ENCODE measurements at regions not wholly inside any gene's neighbourhood (a gene's known extent, or its start where the extent isn't known, plus 50 kb on each side); places are given as distances from the start of the nearest gene placed in this dataset.

DNA sequence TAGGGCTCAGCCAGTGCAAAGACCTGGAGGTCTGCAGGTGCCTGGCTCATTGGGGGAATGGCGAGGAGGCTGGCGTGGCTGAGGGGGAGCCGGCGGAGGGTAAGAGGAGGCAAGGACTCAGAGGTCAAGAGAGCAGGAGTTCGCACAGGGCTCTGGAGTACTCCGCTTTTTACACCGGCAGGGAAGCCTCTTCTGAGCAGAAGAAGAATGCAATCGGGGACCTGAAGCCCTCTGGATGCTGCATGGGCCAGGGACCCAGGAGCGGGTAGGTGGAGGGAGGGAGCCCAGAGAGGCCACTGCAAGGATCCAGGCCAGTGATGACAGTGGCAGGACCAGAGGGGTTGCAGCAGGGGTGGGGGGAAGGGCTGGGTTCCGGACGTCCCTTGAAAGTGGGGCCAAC lies 70.4 kb upstream of the TAMM41 start:
- DNase-seq (ENCODE audit: low spot score), result peak; percentile 34

DNA sequence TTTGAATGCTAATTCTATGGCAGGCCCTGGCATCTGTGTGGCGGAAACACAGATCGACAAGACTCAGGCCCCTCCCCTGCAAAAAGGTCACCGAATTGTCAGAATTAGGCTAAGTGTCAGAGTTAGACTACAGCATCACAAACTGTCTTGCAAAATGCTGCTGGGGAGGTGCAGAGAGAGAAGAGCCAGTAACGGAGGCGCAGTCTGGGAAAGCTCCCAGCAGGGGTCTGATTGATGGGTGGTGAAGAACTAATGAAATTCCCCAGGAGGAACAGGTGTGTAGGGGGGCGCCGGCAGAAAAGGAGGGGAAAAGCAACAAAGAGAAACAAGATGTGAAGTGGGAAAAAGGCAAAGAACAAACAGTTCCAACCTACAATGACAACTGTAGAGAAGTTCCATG lies 72.7 kb upstream of the TAMM41 start:
- DNase-seq (ENCODE audit: low spot score), result peak; percentile 4

- DNase-seq (ENCODE audit: low spot score), result no peak
Observed at GRCh38 chr3:11924518-11924917, 77.8 kb upstream of the TAMM41 start.

DNA sequence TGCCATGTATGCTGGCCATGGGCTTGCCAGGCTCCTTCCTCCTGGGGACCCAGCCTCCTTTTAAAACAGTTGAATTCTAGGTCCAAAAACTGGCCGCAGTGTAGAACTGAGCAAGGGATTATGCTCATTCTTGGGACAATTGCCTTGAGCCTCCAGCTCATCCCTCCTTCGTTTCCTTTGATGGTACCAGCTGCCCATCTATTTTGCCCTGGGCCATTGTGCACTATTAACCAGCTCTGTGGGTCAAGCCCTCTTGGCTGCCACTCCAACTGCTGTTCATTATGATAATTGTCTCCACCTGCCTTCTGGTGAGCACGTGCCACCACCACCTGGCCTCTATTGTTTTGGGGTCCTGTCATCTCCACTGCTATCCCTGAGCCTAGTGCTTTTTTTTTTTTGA lies 75.8 kb upstream of the SYN2 start:
- DNase-seq (ENCODE audit: low spot score), result peak; percentile 12

DNA sequence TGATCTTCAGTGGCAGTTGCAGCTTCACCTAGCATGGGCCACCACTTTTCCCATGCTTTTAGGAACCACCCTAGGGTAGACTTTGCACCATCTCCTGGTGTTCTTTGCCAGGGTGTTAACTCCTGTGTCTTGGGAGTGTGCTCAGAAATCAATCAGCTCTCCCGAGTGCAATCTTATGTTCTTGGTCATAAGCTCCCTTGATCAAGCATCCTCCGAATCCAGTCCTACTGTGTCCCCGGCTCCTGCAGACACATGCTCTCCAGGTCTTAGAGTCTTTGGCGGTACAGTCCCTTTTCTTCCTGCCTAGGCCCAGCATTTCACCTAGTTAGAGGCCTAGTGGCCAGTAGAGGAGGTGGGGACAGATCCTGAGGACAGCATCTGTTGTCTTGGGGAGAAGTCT lies 74.7 kb upstream of the SYN2 start:
- peak; percentile 36 for DNase-seq (ENCODE audit: low spot score)

DNA sequence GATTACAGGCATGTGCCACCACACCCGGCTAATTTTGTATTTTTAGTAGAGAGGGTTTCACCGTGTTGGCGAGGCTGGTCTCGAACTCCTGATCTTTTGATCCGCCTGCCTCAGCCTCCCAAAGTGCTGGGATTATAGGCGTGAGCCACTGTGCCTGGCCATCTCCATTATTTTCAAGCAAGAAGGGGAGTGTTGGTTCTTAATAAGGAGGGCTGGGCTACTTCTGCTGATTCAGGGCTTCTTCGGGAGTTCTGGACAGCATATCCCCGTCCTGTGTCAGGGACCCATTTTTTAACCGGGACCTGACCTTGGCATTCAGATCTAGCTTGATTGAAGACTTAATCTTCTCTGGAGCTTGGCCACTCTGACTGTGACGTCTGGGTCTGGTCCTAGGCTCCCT lies 74.1 kb upstream of the SYN2 start:
- peak; percentile 18 for DNase-seq (ENCODE audit: low spot score)

- DNase-seq (ENCODE audit: low spot score), result no peak
Observed at GRCh38 chr3:11932636-11933035, 71.6 kb upstream of the SYN2 start.

- no peak for DNase-seq (ENCODE audit: low spot score)
Observed at GRCh38 chr3:11933529-11933928, 70.7 kb upstream of the SYN2 start.

- no peak for DNase-seq (ENCODE audit: low spot score)
Observed at GRCh38 chr3:11944052-11944673, 60.0 kb upstream of the SYN2 start.

- no peak for DNase-seq (ENCODE audit: low spot score)
Observed at GRCh38 chr3:11948331-11948730, 55.9 kb upstream of the SYN2 start.

- no peak for DNase-seq (ENCODE audit: low spot score)
Observed at GRCh38 chr3:11948866-11949265, 55.3 kb upstream of the SYN2 start.

DNA sequence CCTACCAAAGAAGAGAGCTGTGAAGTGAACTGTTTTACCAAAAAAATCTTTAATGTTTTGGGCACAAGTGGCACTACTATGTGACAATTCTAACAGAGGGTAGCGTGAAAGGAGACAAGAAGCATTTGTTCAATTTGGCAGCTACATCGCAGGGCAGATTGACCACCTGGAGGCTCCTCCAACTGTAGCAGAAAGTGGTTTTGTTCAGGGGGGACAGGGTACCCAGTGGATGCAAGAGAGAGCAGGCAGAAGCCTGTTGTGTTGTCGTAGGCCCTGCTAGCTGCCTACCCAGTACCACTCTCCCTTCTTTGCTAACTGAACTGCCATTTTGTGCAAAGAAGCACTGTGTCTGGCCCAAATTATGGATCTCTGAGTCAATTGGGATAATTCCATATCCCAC lies 54.8 kb upstream of the SYN2 start:
- no peak for DNase-seq (ENCODE audit: low spot score)

DNA sequence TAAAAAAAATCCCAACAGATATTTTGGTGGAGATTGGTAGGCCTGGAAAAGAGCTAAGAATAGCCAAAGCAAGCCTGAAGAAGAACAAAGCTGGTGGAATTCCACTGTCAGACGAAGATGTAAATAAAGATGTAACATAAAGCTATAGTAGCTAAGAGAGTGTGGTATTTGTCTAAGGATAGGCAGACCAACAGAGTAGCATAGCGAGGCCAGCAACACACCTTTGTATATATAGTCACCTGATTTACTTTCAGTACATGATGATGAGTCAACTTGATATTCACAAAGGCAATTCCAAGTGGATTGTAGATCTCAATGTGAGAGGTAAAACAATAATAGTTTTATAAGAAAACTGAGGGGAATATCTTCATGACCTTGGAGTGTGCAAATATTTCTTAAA lies 53.6 kb upstream of the SYN2 start:
- no peak for DNase-seq (ENCODE audit: low spot score)

- DNase-seq (ENCODE audit: low spot score), result no peak
Observed at GRCh38 chr3:11953350-11953749, 50.8 kb upstream of the SYN2 start.

GRCh38 chr3:11953778-11954177 lies 50.4 kb upstream of the SYN2 start:
- no peak for DNase-seq (ENCODE audit: low spot score)

- DNase-seq (ENCODE audit: low spot score), result no peak
Observed at GRCh38 chr3:11954312-11954934, 49.8 kb upstream of the SYN2 start.
